Esophagus squamous epithelium (tissue), 5 donors: ENCODE measurements at regions not wholly inside any gene's neighbourhood (a gene's known extent, or its start where the extent isn't known, plus 50 kb on each side); places are given as distances from the start of the nearest gene placed in this dataset.

Experiments used
- DNase-seq: peaks from one replicate; lab custom pipeline; 2025; lab: John Stamatoyannopoulos, UW
- H3K27ac ChIP-seq, 4 donors: fragments of 200-600 bp; sonication (generic); one replicate each; pipeline ENCODE4 v1.5.1; 2016 to 2019; ENCODE audit warnings: mild to moderate bottlenecking in 1 of 4
- H3K27me3 ChIP-seq, 4 donors: fragments of 200-600 bp; sonication (generic); 1 replicate in 3 of 4; 2 replicates in 1 of 4; pipeline versions ENCODE4 v1.5.1 to v1.6.0; 2017 to 2021; ENCODE audit warnings: antibody characterized with exemption in 1 of 4
- H3K36me3 ChIP-seq, 3 donors: fragments of 200-600 bp; sonication (generic); one replicate each; pipeline ENCODE4 v1.5.1; 2016 to 2019
- H3K4me1 ChIP-seq, 3 donors: fragments of 200-600 bp; sonication (generic); one replicate each; pipeline ENCODE4 v1.5.1; 2017 to 2019
- H3K4me3 ChIP-seq, 4 donors: fragments of 200-600 bp; sonication (generic); 1 replicate in 3 of 4; 2 replicates in 1 of 4; pipeline ENCODE4 v1.5.1; 2016 to 2019; ENCODE audit warnings: mild to moderate bottlenecking in 2 of 4, moderate library complexity in 1 of 4
- H3K9me3 ChIP-seq, 3 donors: fragments of 200-600 bp; sonication (generic); one replicate each; pipeline ENCODE4 v1.5.1; 2016 to 2019
- CTCF ChIP-seq, 6 experiments: fragments of 450-650 bp in 4 of 6; fragments of 200-600 bp in 2 of 6; sonication (generic) in 2 of 6; IDR thresholded peaks; one replicate each; pipeline ENCODE4 v1.5.1; 2016 to 2019; ENCODE audit warnings: antibody characterized with exemption in 6 of 6, mild to moderate bottlenecking in 4 of 6, moderate library complexity in 4 of 6
- POLR2A ChIP-seq, 4 donors: fragments of 450-650 bp; IDR thresholded peaks; one replicate each; pipeline ENCODE4 v1.6.1; 2017; ENCODE audit warnings: antibody characterized with exemption in 4 of 4, mild to moderate bottlenecking in 4 of 4, moderate library complexity in 3 of 4
- WGBS, 2 donors: methylation state at CpG; one replicate each; pipeline ENCODE4 v1.1.5; 2018; 5-methylcytosine and 5-hydroxymethylcytosine counted together
- intact Hi-C: fragments of 100-400 bp; cut with DNase I; formaldehyde crosslinking; loops from one replicate; pipeline ENCODE4 v1.15.0; 2022
- donor health status: DM: yes; HTN: yes; CAD: no.

GRCh38 chr1:41981796-41982195 lies 63.1 kb upstream of the HIVEP3 start:
- H3K36me3 ChIP-seq, result no peaks in the 10 kb centered on the region
- no peaks in the 10 kb centered on the region for H3K9me3 ChIP-seq
- no peak overlapping the region for H3K27ac ChIP-seq
- peaks cover 0 to 10% (median 0%) of the 10 kb centered on the region in 3 donors for H3K4me1 ChIP-seq
- TF ChIP-seq CTCF (IDR thresholded peaks at IDR 0.05) (no peak), POLR2A (IDR thresholded peaks at IDR 0.05) (no peak)
- H3K27me3 ChIP-seq, result no peaks in the 10 kb centered on the region
- no peak overlapping the region for H3K4me3 ChIP-seq
- DNase-seq, result no peak
- 81 to 82% methylated on average over 3 of the region's 3 CpGs for whole genome bisulfite sequencing, 2 donors
- intact Hi-C loops, result no loop called here

GRCh38 chr1:41980827-41981653 lies 62.3 kb upstream of the HIVEP3 start:
- WGBS, 2 donors, result 49 to 55% methylated on average over 10 to 12 of the region's 12 CpGs
- Histone ChIP-seq H3K9me3 (no peaks in the 10 kb centered on the region), H3K27ac (no peak overlapping the region), H3K4me1 (peaks cover 0 to 13% (median 0%) of the 10 kb centered on the region in 3 donors), H3K4me3 (no peak overlapping the region), H3K27me3 (no peaks in the 10 kb centered on the region), H3K36me3 (no peaks in the 10 kb centered on the region)
- intact Hi-C loops, result no loop called here
- no peak for TF ChIP-seq POLR2A (IDR thresholded peaks at IDR 0.05)
- TF ChIP-seq CTCF (IDR thresholded peaks at IDR 0.05), result no peak
- DNase-seq, result no peak

- TF ChIP-seq POLR2A (IDR thresholded peaks at IDR 0.05), result no peak
- no peak for TF ChIP-seq CTCF (IDR thresholded peaks at IDR 0.05)
- no peaks in the 10 kb centered on the region for H3K9me3 ChIP-seq
- H3K27ac ChIP-seq, result no peak overlapping the region
- intact Hi-C loops, result no loop called here
- 74 to 89% methylated on average over 4 of the region's 4 CpGs for WGBS, 2 donors
- H3K27me3 ChIP-seq, result no peaks in the 10 kb centered on the region
- no peak for DNase-seq
- H3K36me3 ChIP-seq, result no peaks in the 10 kb centered on the region
- H3K4me1 ChIP-seq, result peaks cover 0 to 20% (median 0%) of the 10 kb centered on the region in 3 donors
- H3K4me3 ChIP-seq, result no peak overlapping the region
Observed at GRCh38 chr1:41978986-41979385, 60.3 kb upstream of the HIVEP3 start.

- WGBS, 2 donors, result 61% methylated on average over 2 of the region's 4 CpGs; no CpG with 5 or more reads in 1 of the 2 donors
- Histone ChIP-seq H3K27me3 (no peaks in the 10 kb centered on the region), H3K36me3 (no peaks in the 10 kb centered on the region), H3K4me1 (peaks cover 0 to 20% (median 0%) of the 10 kb centered on the region in 3 donors), H3K9me3 (no peaks in the 10 kb centered on the region), H3K4me3 (no peak overlapping the region), H3K27ac (no peak overlapping the region)
- no peak for TF ChIP-seq POLR2A (IDR thresholded peaks at IDR 0.05)
- no peak for TF ChIP-seq CTCF (IDR thresholded peaks at IDR 0.05)
- intact Hi-C loops, result no loop called here
- no peak for DNase-seq
Observed at GRCh38 chr1:41977326-41977725, 58.6 kb upstream of the HIVEP3 start.

- Histone ChIP-seq H3K27ac (no peak overlapping the region), H3K36me3 (no peaks in the 10 kb centered on the region), H3K4me3 (no peak overlapping the region), H3K27me3 (no peaks in the 10 kb centered on the region), H3K4me1 (peaks cover 0 to 20% (median 0%) of the 10 kb centered on the region in 3 donors), H3K9me3 (no peaks in the 10 kb centered on the region)
- TF ChIP-seq POLR2A (IDR thresholded peaks at IDR 0.05), result no peak
- TF ChIP-seq CTCF (IDR thresholded peaks at IDR 0.05), result no peak
- intact Hi-C loops, result no loop called here
- DNase-seq, result no peak
- WGBS, 2 donors, result 88 to 91% methylated on average over 5 to 7 of the region's 7 CpGs
Observed at GRCh38 chr1:41976671-41977070, 57.9 kb upstream of the HIVEP3 start.
